C4-2B (cell line): ENCODE measurements at regions not wholly inside any gene's neighbourhood (a gene's known extent, or its start where the extent isn't known, plus 50 kb on each side); places are given as distances from the start of the nearest gene placed in this dataset.
"Not testable (repeated sequence)": the region's sequence is repeated elsewhere in the genome, so short reads cannot be mapped to it uniquely, and the experiment has no call there.

Source experiments
- CTCF ChIP-seq: fragments of 450-650 bp; conservative IDR thresholded peaks from 2 replicates; pipeline ENCODE4 v1.5.1; 2017; ENCODE audit warnings: mild to moderate bottlenecking
- ZFX ChIP-seq: fragments of 450-650 bp; IDR thresholded peaks from 2 replicates; pipeline ENCODE4 v1.6.1; 2017

DNA sequence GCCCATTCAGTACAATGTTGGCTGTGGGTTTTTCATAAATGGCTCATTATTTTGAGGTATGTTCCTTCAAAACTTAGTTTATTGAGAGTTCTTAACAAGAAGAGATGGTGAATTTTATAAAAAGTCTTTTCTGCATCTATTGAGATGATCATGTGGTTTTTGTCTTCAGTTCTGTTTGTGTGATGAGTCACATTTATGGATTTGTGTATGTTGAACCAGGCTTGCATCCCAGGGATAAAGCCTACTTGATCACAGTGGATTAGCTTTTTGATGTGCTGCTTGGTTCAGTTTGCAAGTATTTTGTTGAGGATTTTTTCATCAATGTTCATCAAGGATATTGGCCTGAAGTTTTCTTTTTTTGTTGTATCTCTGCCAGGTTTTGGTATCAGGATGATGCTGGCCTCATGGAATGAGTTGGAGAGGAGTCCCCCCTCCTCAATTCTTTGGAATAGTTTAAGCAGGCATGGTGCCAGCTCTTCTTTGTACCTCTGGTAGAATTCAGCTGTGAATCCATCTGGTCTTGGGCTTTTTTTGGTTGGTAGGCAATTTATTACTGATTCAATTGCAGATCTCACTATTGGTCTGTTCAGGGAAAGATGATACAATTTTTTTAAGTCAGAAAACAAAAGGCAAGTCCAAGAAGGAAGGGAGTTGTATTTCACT lies 136.4 kb downstream of the ARL4C start:
- TF ChIP-seq CTCF, ZFX: not testable (repeated sequence)
